ENCODE measurements at regions not wholly inside any gene's neighbourhood (a gene's known extent, or its start where the extent isn't known, plus 50 kb on each side); places are given as distances from the start of the nearest gene placed in this dataset.

GRCh38 chr2:147589127-147589526 lies 255.7 kb upstream of the ACVR2A start:
- TF ChIP-seq CTCF (IDR thresholded peaks at IDR 0.05), result no peak
- TF ChIP-seq POLR2A (IDR thresholded peaks at IDR 0.05), result no peak

All from Peyer's patch (tissue), 4 donors.